ENCODE measurements at regions not wholly inside any gene's neighbourhood (a gene's known extent, or its start where the extent isn't known, plus 50 kb on each side); places are given as distances from the start of the nearest gene placed in this dataset.

DNA sequence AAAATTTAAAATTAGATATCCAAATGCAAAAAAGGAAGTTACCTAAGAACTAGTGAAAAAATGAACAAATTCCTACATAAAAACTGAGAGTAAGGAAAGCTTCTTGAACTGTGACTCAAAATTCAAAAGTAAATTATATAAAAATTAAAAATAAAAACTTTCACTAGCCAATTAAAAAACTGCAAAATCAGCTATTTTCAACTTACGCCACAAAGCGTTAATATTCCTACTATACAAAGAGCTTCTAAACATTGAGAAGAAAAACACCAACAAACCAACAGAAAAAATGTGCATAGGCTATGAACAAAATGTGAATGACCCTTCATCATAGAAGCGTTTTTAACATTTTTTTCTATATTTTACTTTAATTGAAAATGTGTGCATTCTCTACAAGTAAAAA, 445.7 kb downstream of the CDH2 start:
- H3K27me3 Mint-ChIP-seq (ENCODE audit: unreplicated experiment) = no peaks in the 10 kb centered on the region
- CTCF ChIA-PET = no interaction called here
- H3K4me3 Mint-ChIP-seq (ENCODE audit: low read depth, unreplicated experiment) = no peak overlapping the region
- peaks cover 7% of the 10 kb centered on the region for H3K9me3 Mint-ChIP-seq (ENCODE audit: low read depth, unreplicated experiment)
- DNase-seq = no peak
- H3K27ac Mint-ChIP-seq (ENCODE audit: unreplicated experiment) = no peak overlapping the region
- no TSS peak for BruUV-seq (replicated peaks)
- no peaks in the 10 kb centered on the region for H3K4me1 Mint-ChIP-seq (ENCODE audit: low read depth, unreplicated experiment)
- TF ChIP-seq, protein P1, sequence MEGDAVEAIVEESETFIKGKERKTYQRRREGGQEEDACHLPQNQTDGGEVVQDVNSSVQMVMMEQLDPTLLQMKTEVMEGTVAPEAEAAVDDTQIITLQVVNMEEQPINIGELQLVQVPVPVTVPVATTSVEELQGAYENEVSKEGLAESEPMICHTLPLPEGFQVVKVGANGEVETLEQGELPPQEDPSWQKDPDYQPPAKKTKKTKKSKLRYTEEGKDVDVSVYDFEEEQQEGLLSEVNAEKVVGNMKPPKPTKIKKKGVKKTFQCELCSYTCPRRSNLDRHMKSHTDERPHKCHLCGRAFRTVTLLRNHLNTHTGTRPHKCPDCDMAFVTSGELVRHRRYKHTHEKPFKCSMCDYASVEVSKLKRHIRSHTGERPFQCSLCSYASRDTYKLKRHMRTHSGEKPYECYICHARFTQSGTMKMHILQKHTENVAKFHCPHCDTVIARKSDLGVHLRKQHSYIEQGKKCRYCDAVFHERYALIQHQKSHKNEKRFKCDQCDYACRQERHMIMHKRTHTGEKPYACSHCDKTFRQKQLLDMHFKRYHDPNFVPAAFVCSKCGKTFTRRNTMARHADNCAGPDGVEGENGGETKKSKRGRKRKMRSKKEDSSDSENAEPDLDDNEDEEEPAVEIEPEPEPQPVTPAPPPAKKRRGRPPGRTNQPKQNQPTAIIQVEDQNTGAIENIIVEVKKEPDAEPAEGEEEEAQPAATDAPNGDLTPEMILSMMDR (IDR thresholded peaks at IDR 0.05; ENCODE audit: unreplicated experiment) = no peak
- no peaks in the 10 kb centered on the region for H3K36me3 Mint-ChIP-seq (ENCODE audit: insufficient read depth, unreplicated experiment)
- intact Hi-C loops (cut with micrococcal nuclease; ENCODE audit: unreplicated experiment) = no loop called here

GRCh38 chr18:27728659-27729058, 448.3 kb downstream of the CDH2 start:
- intact Hi-C loops (cut with micrococcal nuclease; ENCODE audit: unreplicated experiment) = no loop called here
- TF ChIP-seq, protein P1 (IDR thresholded peaks at IDR 0.05; ENCODE audit: unreplicated experiment) = no peak
- Mint-ChIP-seq H3K4me3 (ENCODE audit: low read depth, unreplicated experiment) (no peak overlapping the region), H3K4me1 (ENCODE audit: low read depth, unreplicated experiment) (no peaks in the 10 kb centered on the region), H3K36me3 (ENCODE audit: insufficient read depth, unreplicated experiment) (no peaks in the 10 kb centered on the region), H3K9me3 (ENCODE audit: low read depth, unreplicated experiment) (peaks cover 7% of the 10 kb centered on the region), H3K27me3 (ENCODE audit: unreplicated experiment) (no peaks in the 10 kb centered on the region), H3K27ac (ENCODE audit: unreplicated experiment) (no peak overlapping the region)
- no peak for DNase-seq
- BruUV-seq (replicated peaks) = no TSS peak
- CTCF ChIA-PET = no interaction called here

DNA sequence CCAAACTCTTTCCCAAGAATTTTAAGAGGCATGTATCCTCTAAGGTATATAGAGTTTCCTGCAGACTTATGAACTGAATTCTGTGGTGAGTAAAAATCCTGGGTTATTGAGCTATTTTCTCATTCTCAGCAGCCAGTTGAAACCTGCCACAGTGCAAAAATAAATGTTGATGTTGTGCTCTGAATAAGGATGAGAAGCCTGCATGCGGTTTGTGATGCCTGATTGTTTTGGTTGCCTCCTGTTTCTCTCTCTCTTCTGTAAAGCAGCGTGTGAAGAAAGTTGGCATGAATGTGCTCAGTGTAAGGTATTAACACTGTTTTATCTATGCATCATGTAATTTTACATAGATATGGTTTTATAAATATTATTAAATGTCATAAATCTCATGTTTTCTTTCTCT, 452.6 kb downstream of the CDH2 start:
- DNase-seq = no peak
- Mint-ChIP-seq H3K9me3 (ENCODE audit: low read depth, unreplicated experiment) (peaks cover 6% of the 10 kb centered on the region), H3K4me1 (ENCODE audit: low read depth, unreplicated experiment) (no peaks in the 10 kb centered on the region), H3K27me3 (ENCODE audit: unreplicated experiment) (no peaks in the 10 kb centered on the region), H3K4me3 (ENCODE audit: low read depth, unreplicated experiment) (no peak overlapping the region), H3K36me3 (ENCODE audit: insufficient read depth, unreplicated experiment) (no peaks in the 10 kb centered on the region), H3K27ac (ENCODE audit: unreplicated experiment) (no peak overlapping the region)
- TF ChIP-seq, protein P1 (IDR thresholded peaks at IDR 0.05; ENCODE audit: unreplicated experiment) = no peak
- intact Hi-C loops (cut with micrococcal nuclease; ENCODE audit: unreplicated experiment) = no loop called here
- no TSS peak for BruUV-seq (replicated peaks)
- CTCF ChIA-PET = no interaction called here

DNA sequence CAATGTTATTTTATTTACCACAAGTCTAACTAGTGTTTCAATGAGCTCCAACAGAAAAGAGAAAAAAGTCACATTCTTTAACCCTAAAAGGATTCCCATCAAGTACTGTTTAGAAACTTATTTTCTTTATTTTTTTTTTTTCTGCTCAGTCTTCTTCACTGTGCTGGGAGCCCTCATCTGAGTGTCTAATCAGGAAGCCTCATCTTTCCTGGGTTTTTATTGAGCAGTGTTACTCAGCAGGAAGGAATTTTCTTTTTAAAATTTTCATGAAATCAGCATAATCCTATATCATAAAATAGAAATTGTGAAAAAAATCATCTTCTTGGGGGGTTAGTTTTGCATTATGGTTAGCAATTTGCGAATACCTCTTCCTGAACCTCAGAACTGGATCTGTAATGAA, 453.8 kb downstream of the CDH2 start:
- CTCF ChIA-PET = no interaction called here
- TF ChIP-seq, protein P1 (IDR thresholded peaks at IDR 0.05; ENCODE audit: unreplicated experiment) = no peak
- intact Hi-C loops (cut with micrococcal nuclease; ENCODE audit: unreplicated experiment) = no loop called here
- no peaks in the 10 kb centered on the region for H3K27me3 Mint-ChIP-seq (ENCODE audit: unreplicated experiment)
- H3K4me1 Mint-ChIP-seq (ENCODE audit: low read depth, unreplicated experiment) = no peaks in the 10 kb centered on the region
- H3K27ac Mint-ChIP-seq (ENCODE audit: unreplicated experiment) = no peak overlapping the region
- BruUV-seq (replicated peaks) = no TSS peak
- H3K9me3 Mint-ChIP-seq (ENCODE audit: low read depth, unreplicated experiment) = peaks cover 5% of the 10 kb centered on the region
- no peak overlapping the region for H3K4me3 Mint-ChIP-seq (ENCODE audit: low read depth, unreplicated experiment)
- no peaks in the 10 kb centered on the region for H3K36me3 Mint-ChIP-seq (ENCODE audit: insufficient read depth, unreplicated experiment)
- no peak for DNase-seq

GRCh38 chr18:27719680-27720079, 457.2 kb downstream of the CDH2 start:
- TF ChIP-seq, protein P1 (IDR thresholded peaks at IDR 0.05; ENCODE audit: unreplicated experiment) = no peak
- Mint-ChIP-seq H3K4me1 (ENCODE audit: low read depth, unreplicated experiment) (no peaks in the 10 kb centered on the region), H3K9me3 (ENCODE audit: low read depth, unreplicated experiment) (no peaks in the 10 kb centered on the region), H3K27me3 (ENCODE audit: unreplicated experiment) (no peaks in the 10 kb centered on the region), H3K27ac (ENCODE audit: unreplicated experiment) (no peak overlapping the region), H3K36me3 (ENCODE audit: insufficient read depth, unreplicated experiment) (no peaks in the 10 kb centered on the region), H3K4me3 (ENCODE audit: low read depth, unreplicated experiment) (no peak overlapping the region)
- DNase-seq = no peak
- CTCF ChIA-PET = interaction anchor here (0.6 kb wide), 1 partner anchor 102 kb away, joined by 4 read pairs; no protein-coding TSS in a partner anchor
- intact Hi-C loops (cut with micrococcal nuclease; ENCODE audit: unreplicated experiment) = no loop called here
- BruUV-seq (replicated peaks) = no TSS peak

All from Calu3 (cell line).